MM.1S (cell line): ENCODE measurements at regions not wholly inside any gene's neighbourhood (a gene's known extent, or its start where the extent isn't known, plus 50 kb on each side); places are given as distances from the start of the nearest gene placed in this dataset.

ENCODE experiments used
- CTCF ChIP-seq: fragments of 300-600 bp; sonication (generic); IDR thresholded peaks from 2 replicates; pipeline ENCODE4 v1.5.1; 2016; ENCODE audit warnings: antibody characterized with exemption, low read length, mixed read lengths
- EZH2phosphoT487 ChIP-seq: fragments of 300-600 bp; sonication (generic); IDR thresholded peaks from 2 replicates; pipeline ENCODE4 v1.6.1; 2018; ENCODE audit warnings: antibody characterized with exemption, low read length

DNA sequence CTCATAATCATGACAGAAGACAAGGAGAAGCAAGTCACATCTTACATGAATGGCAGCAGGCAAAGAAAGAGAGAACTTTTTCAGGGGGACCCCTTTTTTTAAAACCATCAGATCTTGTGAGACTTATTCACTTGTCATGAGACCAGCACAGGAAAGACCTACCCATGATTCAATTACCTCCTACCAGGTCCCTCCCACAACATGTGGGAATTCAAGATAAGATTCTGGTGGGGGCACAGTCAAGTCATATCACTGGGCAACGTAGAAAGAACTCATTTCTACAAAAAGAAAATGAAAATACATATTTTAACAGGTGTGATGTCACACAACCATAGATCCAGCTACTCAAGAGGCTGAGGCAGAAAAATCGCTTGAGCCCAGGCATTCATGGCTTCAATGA, 304.1 kb downstream of the IPMK start:
- TF ChIP-seq CTCF (no peak), EZH2phosphoT487 (no peak)
